IPS-18c (cell line): ENCODE measurements at regions not wholly inside any gene's neighbourhood (a gene's known extent, or its start where the extent isn't known, plus 50 kb on each side); places are given as distances from the start of the nearest gene placed in this dataset.

Experiments
- H3K4me3 ChIP-seq: 2 replicates; pipeline ENCODE4 v1.7.0; 2013; ENCODE audit warnings: low read depth, mild to moderate bottlenecking, low read length, moderate library complexity; ENCODE audit not compliant: insufficient read depth
- H3K9me3 ChIP-seq: one replicate; pipeline ENCODE4 v1.6.1; 2013; ENCODE audit warnings: mild to moderate bottlenecking, low read length, moderate library complexity; ENCODE audit not compliant: control insufficient read depth, insufficient read depth

- H3K9me3 ChIP-seq: no peaks in the 10 kb centered on the region
- no peak overlapping the region for H3K4me3 ChIP-seq
Observed at GRCh38 chr21:16367079-16367478, 637.3 kb downstream of the USP25 start.

- no peaks in the 10 kb centered on the region for H3K9me3 ChIP-seq
- no peak overlapping the region for H3K4me3 ChIP-seq
Observed at GRCh38 chr21:16370186-16370585, 640.4 kb downstream of the USP25 start.

- H3K4me3 ChIP-seq: no peak overlapping the region
- H3K9me3 ChIP-seq: no peaks in the 10 kb centered on the region
Observed at GRCh38 chr21:16372586-16372985, 642.8 kb downstream of the USP25 start.

- H3K4me3 ChIP-seq: no peak overlapping the region
- no peaks in the 10 kb centered on the region for H3K9me3 ChIP-seq
Observed at GRCh38 chr21:16376673-16377072, 646.9 kb downstream of the USP25 start.

- Histone ChIP-seq H3K9me3 (no peaks in the 10 kb centered on the region), H3K4me3 (no peak overlapping the region)
Observed at GRCh38 chr21:16377120-16377658, 647.4 kb downstream of the USP25 start.

- Histone ChIP-seq H3K4me3 (no peak overlapping the region), H3K9me3 (no peaks in the 10 kb centered on the region)
Observed at GRCh38 chr21:16377857-16378256, 648.1 kb downstream of the USP25 start.

- no peaks in the 10 kb centered on the region for H3K9me3 ChIP-seq
- no peak overlapping the region for H3K4me3 ChIP-seq
Observed at GRCh38 chr21:16378525-16378924, 648.7 kb downstream of the USP25 start.

- H3K4me3 ChIP-seq: no peak overlapping the region
- no peaks in the 10 kb centered on the region for H3K9me3 ChIP-seq
Observed at GRCh38 chr21:16388291-16388690, 658.5 kb downstream of the USP25 start.

- no peak overlapping the region for H3K4me3 ChIP-seq
- no peaks in the 10 kb centered on the region for H3K9me3 ChIP-seq
Observed at GRCh38 chr21:16388911-16389560, 659.3 kb downstream of the USP25 start.

GRCh38 chr21:16389643-16390042, 659.9 kb downstream of the USP25 start:
- no peak overlapping the region for H3K4me3 ChIP-seq

GRCh38 chr21:16395285-16395684, 665.5 kb downstream of the USP25 start:
- H3K9me3 ChIP-seq: no peaks in the 10 kb centered on the region
- no peak overlapping the region for H3K4me3 ChIP-seq

More at GRCh38 chr21:16389643-16390042, 659.9 kb downstream of the USP25 start:
- H3K9me3 ChIP-seq: no peaks in the 10 kb centered on the region

- H3K4me3 ChIP-seq: no peak overlapping the region
- no peaks in the 10 kb centered on the region for H3K9me3 ChIP-seq
Observed at GRCh38 chr21:16402752-16403151, 673.0 kb downstream of the USP25 start.

- H3K9me3 ChIP-seq: no peaks in the 10 kb centered on the region
- no peak overlapping the region for H3K4me3 ChIP-seq
Observed at GRCh38 chr21:16404776-16405175, 675.0 kb downstream of the USP25 start.

GRCh38 chr21:16406355-16406754, 676.6 kb downstream of the USP25 start:
- Histone ChIP-seq H3K9me3 (no peaks in the 10 kb centered on the region), H3K4me3 (no peak overlapping the region)

GRCh38 chr21:16407403-16408240, 677.8 kb downstream of the USP25 start:
- Histone ChIP-seq H3K4me3 (no peak overlapping the region), H3K9me3 (no peaks in the 10 kb centered on the region)

GRCh38 chr21:16408280-16408679, 678.5 kb downstream of the USP25 start:
- no peak overlapping the region for H3K4me3 ChIP-seq

GRCh38 chr21:16409352-16409751, 679.6 kb downstream of the USP25 start:
- Histone ChIP-seq H3K9me3 (no peaks in the 10 kb centered on the region), H3K4me3 (no peak overlapping the region)

More at GRCh38 chr21:16408280-16408679, 678.5 kb downstream of the USP25 start:
- H3K9me3 ChIP-seq: no peaks in the 10 kb centered on the region

- H3K9me3 ChIP-seq: no peaks in the 10 kb centered on the region
Observed at GRCh38 chr21:16418226-16418625, 688.4 kb downstream of the USP25 start.

More at GRCh38 chr21:16418226-16418625, 688.4 kb downstream of the USP25 start:
- H3K4me3 ChIP-seq: no peak overlapping the region
